Mesendoderm (in vitro differentiated cells): ENCODE measurements at regions not wholly inside any gene's neighbourhood (a gene's known extent, or its start where the extent isn't known, plus 50 kb on each side); places are given as distances from the start of the nearest gene placed in this dataset.

ENCODE experiments used
- DNase-seq: peaks from one replicate; pipeline ENCODE4 v3.0.0; 2013
- H2AK5ac ChIP-seq: 2 replicates; pipeline ENCODE4 v1.6.1; 2013; ENCODE audit warnings: low read length, inconsistent platforms
- H2BK120ac ChIP-seq: 2 replicates; pipeline ENCODE4 v1.6.1; 2013; ENCODE audit warnings: low read depth, mild to moderate bottlenecking, low read length, moderate library complexity, mixed read lengths
- H2BK15ac ChIP-seq: replicated peaks from 2 replicates; pipeline ENCODE4 v1.6.1; 2013; ENCODE audit warnings: low read depth, mild to moderate bottlenecking, moderate library complexity
- H2BK5ac ChIP-seq: 2 replicates; pipeline ENCODE4 v1.6.1; 2013; ENCODE audit warnings: low read length, inconsistent platforms
- H3K18ac ChIP-seq: 2 replicates; pipeline ENCODE4 v1.6.1; 2013; ENCODE audit warnings: mild to moderate bottlenecking, low read length, mixed read lengths
- H3K23ac ChIP-seq: one replicate; pipeline ENCODE4 v1.6.1; 2013; ENCODE audit warnings: low read length
- H3K27ac ChIP-seq: 2 replicates; pipeline ENCODE4 v1.5.1; 2013; ENCODE audit warnings: low read depth, mild to moderate bottlenecking, inconsistent platforms, low read length, moderate library complexity
- H3K27me3 ChIP-seq: 2 replicates; pipeline ENCODE4 v1.6.1; 2013; ENCODE audit warnings: low read length, control low read depth, mild to moderate bottlenecking, inconsistent platforms; ENCODE audit not compliant: insufficient read depth, poor library complexity
- H3K36me3 ChIP-seq: 2 replicates; pipeline ENCODE4 v1.6.1; 2013; ENCODE audit warnings: low read length, inconsistent platforms; ENCODE audit not compliant: control insufficient read depth, insufficient read depth
- H3K4ac ChIP-seq: one replicate; pipeline ENCODE4 v1.6.1; 2013; ENCODE audit warnings: low read depth, mild to moderate bottlenecking, low read length, moderate library complexity
- H3K4me1 ChIP-seq: 2 replicates; pipeline ENCODE4 v1.6.1; 2013; ENCODE audit warnings: low read depth, low read length, inconsistent platforms; ENCODE audit not compliant: control insufficient read depth
- H3K4me2 ChIP-seq: 2 replicates; pipeline ENCODE4 v1.6.1; 2013; ENCODE audit warnings: low read length
- H3K4me3 ChIP-seq: 2 replicates; pipeline ENCODE4 v1.5.1; 2013; ENCODE audit warnings: mild to moderate bottlenecking, low read length
- H3K56ac ChIP-seq: one replicate; pipeline ENCODE4 v1.6.1; 2013; ENCODE audit warnings: low read length
- H3K79me1 ChIP-seq: 2 replicates; pipeline ENCODE4 v1.6.1; 2013; ENCODE audit warnings: low read length, inconsistent platforms
- H3K79me2 ChIP-seq: 2 replicates; pipeline ENCODE4 v1.6.1; 2013; ENCODE audit warnings: mild to moderate bottlenecking, low read length; ENCODE audit not compliant: control insufficient read depth, insufficient read depth
- H3K9ac ChIP-seq: 2 replicates; pipeline ENCODE4 v1.6.1; 2013; ENCODE audit warnings: low read length, inconsistent platforms
- H4K5ac ChIP-seq: one replicate; pipeline ENCODE4 v1.6.1; 2013; ENCODE audit warnings: low read length
- H4K8ac ChIP-seq: one replicate; pipeline ENCODE4 v1.6.1; 2013; ENCODE audit warnings: low read depth, mild to moderate bottlenecking, control low read depth, low read length, moderate library complexity
- WGBS: extraction: QIAGEN DNeasy Blood & Tissue Kit; methylation state at CpG from one replicate; pipeline ENCODE4 v1.1.7; 2013; ENCODE audit warnings: low lambda C conversion rate, missing lambda C conversion rate; ENCODE audit not compliant: insufficient coverage; ENCODE audit errors: extremely low coverage; 5-methylcytosine and 5-hydroxymethylcytosine counted together

DNA sequence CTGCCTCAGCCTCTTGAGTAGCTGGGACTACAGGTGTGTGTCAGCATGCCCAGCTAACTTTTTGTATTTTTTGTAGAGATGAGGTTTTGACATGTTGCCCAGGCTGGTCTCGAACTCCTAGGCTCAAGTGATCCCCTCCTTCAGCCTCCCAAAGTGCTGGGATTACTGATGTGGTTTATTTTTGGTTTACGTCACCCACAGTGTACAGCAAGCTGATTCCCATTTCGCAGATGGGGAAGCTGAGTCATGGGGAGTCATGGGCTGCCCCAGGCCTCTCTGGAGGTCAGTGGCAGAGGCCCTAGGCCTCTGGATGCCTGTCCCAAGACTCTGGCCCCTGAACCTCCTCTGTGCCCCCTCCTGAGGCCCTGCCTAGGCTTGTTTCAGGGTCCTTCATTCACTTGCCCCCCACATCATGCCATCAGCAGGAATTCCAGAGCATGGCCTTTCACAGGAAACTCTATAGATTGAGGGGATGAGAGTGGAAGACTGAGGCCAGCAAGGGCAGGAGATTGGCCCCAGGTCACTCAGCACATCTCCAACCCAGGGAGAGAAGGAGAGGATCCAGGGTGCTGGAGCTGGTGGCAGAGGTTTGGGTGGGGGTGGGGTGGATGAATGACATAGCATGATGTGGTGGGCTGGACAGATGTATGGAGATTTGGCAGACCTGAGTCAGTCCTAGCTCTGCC is 266.0 kb downstream of the PTPRU start:
- H3K4me2 ChIP-seq, result no peak overlapping the region
- no peak overlapping the region for H2BK15ac ChIP-seq
- no peaks in the 10 kb centered on the region for H3K79me2 ChIP-seq
- no peaks in the 10 kb centered on the region for H3K79me1 ChIP-seq
- H3K4me1 ChIP-seq, result no peaks in the 10 kb centered on the region
- H3K27me3 ChIP-seq, result no peaks in the 10 kb centered on the region
- H4K8ac ChIP-seq, result no peak overlapping the region
- H3K4ac ChIP-seq, result no peak overlapping the region
- no peak overlapping the region for H2AK5ac ChIP-seq
- H3K27ac ChIP-seq, result no peak overlapping the region
- no peak overlapping the region for H2BK120ac ChIP-seq
- no peak overlapping the region for H3K18ac ChIP-seq
- no peak overlapping the region for H3K23ac ChIP-seq
- no peak for DNase-seq
- H2BK5ac ChIP-seq, result no peak overlapping the region
- H3K4me3 ChIP-seq, result no peak overlapping the region
- no peak overlapping the region for H3K9ac ChIP-seq
- H3K56ac ChIP-seq, result no peak overlapping the region
- no peaks in the 10 kb centered on the region for H3K36me3 ChIP-seq
- WGBS, result no CpG with 5 or more reads among the region's 3 CpGs
- no peak overlapping the region for H4K5ac ChIP-seq

- no peak overlapping the region for H3K4me2 ChIP-seq
- peak; percentile 35 for DNase-seq
- no peaks in the 10 kb centered on the region for H3K79me2 ChIP-seq
- no peaks in the 10 kb centered on the region for H3K36me3 ChIP-seq
- no CpG with 5 or more reads among the region's 8 CpGs for WGBS
- H3K4me1 ChIP-seq, result no peaks in the 10 kb centered on the region
- no peak overlapping the region for H4K8ac ChIP-seq
- no peaks in the 10 kb centered on the region for H3K79me1 ChIP-seq
- no peaks in the 10 kb centered on the region for H3K27me3 ChIP-seq
- H3K9ac ChIP-seq, result no peak overlapping the region
- H2BK5ac ChIP-seq, result no peak overlapping the region
- H2BK15ac ChIP-seq, result no peak overlapping the region
- no peak overlapping the region for H4K5ac ChIP-seq
- H3K4me3 ChIP-seq, result no peak overlapping the region
- H2AK5ac ChIP-seq, result no peak overlapping the region
- no peak overlapping the region for H3K18ac ChIP-seq
- H3K27ac ChIP-seq, result no peak overlapping the region
- no peak overlapping the region for H3K23ac ChIP-seq
- H3K56ac ChIP-seq, result no peak overlapping the region
- H2BK120ac ChIP-seq, result no peak overlapping the region
- no peak overlapping the region for H3K4ac ChIP-seq
Measured at GRCh38 chr1:29501227-29501976, 265.1 kb downstream of the PTPRU start.

- Histone ChIP-seq H2AK5ac (no peak overlapping the region), H3K36me3 (no peaks in the 10 kb centered on the region), H3K56ac (no peak overlapping the region), H3K79me2 (no peaks in the 10 kb centered on the region), H3K4me1 (no peaks in the 10 kb centered on the region), H2BK120ac (no peak overlapping the region), H3K4ac (no peak overlapping the region), H3K27me3 (no peaks in the 10 kb centered on the region), H3K9ac (no peak overlapping the region), H2BK5ac (no peak overlapping the region), H3K4me2 (no peak overlapping the region), H3K23ac (no peak overlapping the region), H3K79me1 (no peaks in the 10 kb centered on the region), H3K18ac (no peak overlapping the region), H2BK15ac (no peak overlapping the region), H3K4me3 (no peak overlapping the region), H4K8ac (no peak overlapping the region), H3K27ac (no peak overlapping the region), H4K5ac (no peak overlapping the region)
- no CpG with 5 or more reads among the region's 5 CpGs for WGBS
- DNase-seq, result no peak
Measured at GRCh38 chr1:29500651-29501050, 264.3 kb downstream of the PTPRU start.

- no peaks in the 10 kb centered on the region for H3K79me1 ChIP-seq
- no peak overlapping the region for H3K56ac ChIP-seq
- no peak overlapping the region for H3K4me2 ChIP-seq
- no peak overlapping the region for H3K18ac ChIP-seq
- no peak overlapping the region for H4K5ac ChIP-seq
- H3K4me1 ChIP-seq, result no peaks in the 10 kb centered on the region
- no peak for DNase-seq
- no peak overlapping the region for H3K4ac ChIP-seq
- no peak overlapping the region for H2BK15ac ChIP-seq
- H3K27me3 ChIP-seq, result no peaks in the 10 kb centered on the region
- no peaks in the 10 kb centered on the region for H3K36me3 ChIP-seq
- H3K27ac ChIP-seq, result no peak overlapping the region
- H2BK5ac ChIP-seq, result no peak overlapping the region
- H2BK120ac ChIP-seq, result no peak overlapping the region
- H3K9ac ChIP-seq, result no peak overlapping the region
- no peak overlapping the region for H3K4me3 ChIP-seq
- no CpG with 5 or more reads among the region's 9 CpGs for WGBS
- H3K79me2 ChIP-seq, result no peaks in the 10 kb centered on the region
- no peak overlapping the region for H2AK5ac ChIP-seq
- H4K8ac ChIP-seq, result no peak overlapping the region
- no peak overlapping the region for H3K23ac ChIP-seq
Measured at GRCh38 chr1:29500041-29500440, 263.7 kb downstream of the PTPRU start.

- Histone ChIP-seq H3K4ac (no peak overlapping the region), H2AK5ac (no peak overlapping the region), H3K79me2 (no peaks in the 10 kb centered on the region), H3K18ac (no peak overlapping the region), H3K23ac (no peak overlapping the region), H3K36me3 (no peaks in the 10 kb centered on the region), H2BK15ac (no peak overlapping the region), H3K9ac (no peak overlapping the region), H3K27me3 (no peaks in the 10 kb centered on the region), H3K4me3 (no peak overlapping the region), H3K79me1 (no peaks in the 10 kb centered on the region), H4K5ac (no peak overlapping the region), H3K4me1 (no peaks in the 10 kb centered on the region), H4K8ac (no peak overlapping the region), H3K27ac (no peak overlapping the region), H3K56ac (no peak overlapping the region), H3K4me2 (no peak overlapping the region), H2BK5ac (no peak overlapping the region), H2BK120ac (no peak overlapping the region)
- no peak for DNase-seq
- WGBS, result no CpG with 5 or more reads among the region's 9 CpGs
Measured at GRCh38 chr1:29499104-29499650, 262.9 kb downstream of the PTPRU start.
